GM21390 (cell line): ENCODE measurements at regions not wholly inside any gene's neighbourhood (a gene's known extent, or its start where the extent isn't known, plus 50 kb on each side); places are given as distances from the start of the nearest gene placed in this dataset.

ENCODE experiments used
- ATAC-seq: cut with Tn5 transposase; IDR thresholded peaks from one replicate; pipeline ENCODE4 v1.9.1; 2021; ENCODE audit not compliant: unreplicated experiment

GRCh38 chr9:8096091-8096490, 296.5 kb upstream of the DMAC1 start:
- ATAC-seq: no peak

DNA sequence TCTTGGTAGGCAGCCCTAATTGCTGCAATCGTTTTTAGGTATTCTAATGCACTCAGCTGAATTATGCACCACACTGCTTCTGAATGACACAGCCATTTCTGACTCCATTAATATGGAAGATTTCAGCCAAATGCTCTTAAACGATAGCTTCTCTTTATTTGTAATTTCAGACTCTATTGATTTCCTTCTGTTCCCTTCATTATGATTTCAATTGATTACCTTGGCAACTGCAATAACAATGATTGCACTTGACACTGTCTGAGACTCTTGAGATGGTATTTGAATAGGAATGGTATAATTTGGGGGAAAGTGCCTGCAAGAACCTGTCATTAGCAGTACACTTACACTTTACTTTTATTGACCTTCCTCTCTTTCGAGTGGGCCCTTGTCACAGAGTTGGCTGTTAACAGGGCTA, 296.1 kb upstream of the DMAC1 start:
- ATAC-seq: no peak

DNA sequence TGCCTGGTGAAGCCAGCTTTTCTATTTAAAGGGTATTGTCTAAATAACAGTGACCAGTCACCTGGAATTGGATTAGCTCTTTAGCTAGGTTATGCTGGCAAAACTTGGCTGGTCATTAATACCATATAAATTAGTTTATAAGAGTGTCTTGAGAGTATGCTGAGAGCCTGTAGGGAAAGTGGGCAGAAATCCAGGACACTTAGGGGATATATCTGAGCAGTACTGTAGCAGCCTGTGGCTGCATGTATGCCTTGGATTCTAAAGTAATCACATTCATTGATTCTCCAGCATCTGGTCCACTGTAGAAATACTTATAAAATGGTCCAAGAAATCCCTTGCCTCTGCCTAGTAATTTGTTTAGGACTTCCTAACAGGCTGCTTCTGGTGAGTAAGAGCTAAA, 288.9 kb upstream of the DMAC1 start:
- ATAC-seq: no peak

DNA sequence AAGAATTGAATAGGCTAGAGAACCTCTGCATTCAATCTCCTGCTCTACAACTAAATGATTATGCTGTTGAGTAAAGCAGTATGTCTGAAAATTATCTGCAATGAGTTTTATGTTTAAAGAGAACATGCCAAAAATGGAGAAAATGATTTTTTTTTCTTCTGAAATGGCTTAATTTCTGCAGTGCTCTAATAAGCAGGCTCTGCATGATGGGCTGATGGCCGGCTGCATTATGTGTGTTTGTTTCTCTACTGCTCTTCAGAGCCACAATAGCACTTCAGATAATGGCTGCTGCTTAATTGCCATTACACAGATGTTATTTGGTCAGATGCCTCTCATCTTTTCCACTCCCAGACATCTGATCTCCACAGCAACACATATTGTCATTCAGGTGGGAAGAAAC, 286.4 kb upstream of the DMAC1 start:
- no peak for ATAC-seq

DNA sequence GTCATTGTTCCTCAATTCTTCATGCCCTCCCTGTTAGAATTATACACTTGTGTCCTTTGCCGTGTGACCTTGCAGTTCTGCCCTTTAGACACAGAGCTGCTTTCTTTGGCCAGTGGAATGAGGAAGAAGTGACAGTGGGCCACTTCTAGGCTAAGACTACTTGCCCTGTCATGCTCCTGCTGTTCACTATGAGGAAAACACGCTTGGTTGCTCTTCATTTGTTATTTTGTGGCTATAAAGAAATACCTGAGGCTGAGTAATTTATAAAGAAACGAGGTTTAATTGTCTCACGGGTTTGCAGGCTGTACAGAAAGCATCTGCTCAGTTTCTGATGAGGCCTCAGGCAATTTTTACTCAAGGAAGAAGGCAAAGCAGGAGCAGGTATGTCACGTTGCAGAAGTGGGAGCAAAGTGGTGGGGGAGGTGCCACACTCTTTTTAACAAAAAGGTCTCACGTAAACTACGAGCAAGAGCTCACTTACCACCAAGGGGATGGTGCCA, 279.1 kb upstream of the DMAC1 start:
- ATAC-seq: no peak

DNA sequence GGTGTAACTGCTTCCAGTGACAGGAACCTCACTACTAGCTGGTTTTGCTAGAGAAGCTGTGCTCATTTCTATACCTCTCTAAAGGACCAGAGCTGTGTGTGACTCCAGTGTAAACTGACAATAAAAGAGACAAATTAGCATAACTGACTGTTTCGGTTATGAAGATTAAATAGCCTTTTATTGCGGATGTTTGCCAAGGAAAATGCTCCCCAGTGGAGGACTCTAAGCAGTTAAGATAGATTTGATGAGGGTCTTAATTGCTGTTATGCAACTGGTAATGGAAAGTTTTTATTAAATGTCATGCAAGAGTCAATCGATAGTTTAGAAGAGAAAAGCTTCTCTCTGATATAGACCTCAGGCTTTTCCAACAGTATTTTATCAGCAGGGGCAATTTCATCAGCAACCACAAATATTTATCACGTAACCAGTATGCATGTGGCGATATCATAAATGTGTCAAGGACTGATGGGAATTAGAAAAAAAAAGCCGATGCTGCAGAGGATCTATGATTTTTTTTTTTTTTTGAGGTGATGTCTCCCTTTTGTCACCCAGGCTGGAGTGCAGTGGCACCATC, 275.2 kb upstream of the DMAC1 start:
- ATAC-seq: no peak

DNA sequence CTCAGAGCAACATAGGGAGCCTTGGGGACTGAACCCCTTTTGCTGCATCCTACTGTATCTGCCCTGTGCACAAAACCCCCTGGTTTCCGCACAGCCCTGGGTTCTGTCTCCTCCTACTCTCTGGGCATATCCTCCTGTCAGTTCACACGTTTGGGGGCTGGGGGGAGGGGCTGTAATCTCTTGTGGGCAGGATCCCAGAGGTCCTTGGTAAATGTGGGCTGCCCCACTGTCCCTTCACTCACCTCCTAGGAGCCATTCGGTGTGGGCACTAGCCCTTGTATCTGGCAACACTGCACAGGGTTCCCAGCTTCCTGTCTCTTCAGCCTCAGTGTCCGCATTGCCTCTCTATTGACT, 271.8 kb upstream of the DMAC1 start:
- no peak for ATAC-seq

- ATAC-seq: no peak
These were observed 271.3 kb upstream of the DMAC1 start for GRCh38 chr9:8070779-8071444.

DNA sequence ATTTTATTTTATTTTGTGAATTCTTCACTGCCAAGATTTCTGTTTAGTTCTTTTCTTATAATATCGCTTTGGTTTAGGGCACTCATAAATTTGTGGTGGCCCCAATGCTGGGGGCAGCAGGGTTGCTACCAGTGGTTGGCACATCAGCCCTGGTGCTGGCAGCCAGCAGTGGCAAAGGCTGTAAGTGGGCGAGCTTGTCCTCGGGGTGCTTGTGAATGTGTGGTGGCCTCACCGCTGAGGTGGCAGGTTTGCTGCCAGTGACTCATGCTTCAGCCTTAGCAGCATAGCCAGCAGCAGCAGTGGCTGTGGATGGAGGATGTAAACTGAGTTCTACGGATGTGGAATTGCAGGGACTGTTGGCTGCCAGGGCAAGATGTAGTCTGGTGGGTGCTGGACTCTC, 262.9 kb upstream of the DMAC1 start:
- ATAC-seq: no peak

DNA sequence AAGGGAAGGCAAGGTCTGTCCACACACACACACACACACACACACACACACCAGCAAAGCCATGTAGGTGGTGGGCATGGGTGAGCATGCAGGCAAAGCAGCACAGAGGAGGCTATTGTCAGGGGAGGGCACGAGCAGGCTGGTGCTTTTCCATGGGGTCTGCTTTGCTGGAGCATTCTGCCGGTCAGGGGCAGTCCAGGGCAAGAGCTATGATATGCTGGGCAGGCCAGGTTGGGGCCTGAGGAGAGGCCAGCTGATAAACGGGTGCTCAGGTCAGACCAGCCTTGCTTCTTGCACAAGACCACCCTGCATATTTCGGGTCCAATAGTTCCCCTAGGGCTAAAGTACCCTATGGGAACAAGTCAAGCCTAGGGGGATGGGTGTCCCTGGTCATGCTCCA, 253.9 kb upstream of the DMAC1 start:
- no peak for ATAC-seq

DNA sequence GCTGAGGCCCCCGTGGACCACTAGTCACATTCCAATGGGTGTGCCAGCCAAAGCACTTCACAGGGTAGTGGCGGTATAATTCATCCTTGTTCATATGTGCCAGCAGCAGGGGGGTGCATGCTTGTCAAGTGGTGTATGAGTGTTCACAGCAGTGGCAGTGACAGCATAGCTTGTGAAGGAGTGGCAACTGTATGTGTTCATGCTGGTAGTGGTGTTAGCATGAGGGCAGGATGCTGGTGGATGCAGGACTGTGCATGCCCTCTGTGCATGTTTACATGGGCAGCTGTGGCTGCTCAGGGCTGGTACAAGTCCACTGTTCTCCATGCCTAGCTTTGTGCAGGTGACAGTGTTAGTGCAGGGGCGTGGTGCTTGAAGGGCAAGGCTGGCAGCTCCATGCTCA, 253.4 kb upstream of the DMAC1 start:
- ATAC-seq: no peak

DNA sequence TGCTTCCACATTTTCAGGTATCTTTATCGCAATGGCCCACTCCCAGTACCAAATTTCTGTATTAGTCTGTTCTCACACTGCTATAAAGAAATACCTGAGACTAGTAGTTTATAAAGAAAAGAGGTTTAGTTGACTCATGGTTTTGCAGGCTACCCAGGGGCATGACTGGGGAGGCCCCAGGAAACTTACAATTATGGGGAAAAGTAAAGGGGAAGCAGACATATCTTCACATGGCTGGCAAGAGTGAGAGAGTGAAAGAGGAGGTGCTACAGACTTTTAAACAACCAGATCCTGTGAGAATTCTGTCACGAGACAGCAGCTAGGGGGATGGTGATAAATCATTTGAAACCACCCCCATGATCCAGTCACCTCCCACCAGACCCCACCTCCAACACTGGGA, 238.2 kb upstream of the DMAC1 start:
- ATAC-seq: no peak

DNA sequence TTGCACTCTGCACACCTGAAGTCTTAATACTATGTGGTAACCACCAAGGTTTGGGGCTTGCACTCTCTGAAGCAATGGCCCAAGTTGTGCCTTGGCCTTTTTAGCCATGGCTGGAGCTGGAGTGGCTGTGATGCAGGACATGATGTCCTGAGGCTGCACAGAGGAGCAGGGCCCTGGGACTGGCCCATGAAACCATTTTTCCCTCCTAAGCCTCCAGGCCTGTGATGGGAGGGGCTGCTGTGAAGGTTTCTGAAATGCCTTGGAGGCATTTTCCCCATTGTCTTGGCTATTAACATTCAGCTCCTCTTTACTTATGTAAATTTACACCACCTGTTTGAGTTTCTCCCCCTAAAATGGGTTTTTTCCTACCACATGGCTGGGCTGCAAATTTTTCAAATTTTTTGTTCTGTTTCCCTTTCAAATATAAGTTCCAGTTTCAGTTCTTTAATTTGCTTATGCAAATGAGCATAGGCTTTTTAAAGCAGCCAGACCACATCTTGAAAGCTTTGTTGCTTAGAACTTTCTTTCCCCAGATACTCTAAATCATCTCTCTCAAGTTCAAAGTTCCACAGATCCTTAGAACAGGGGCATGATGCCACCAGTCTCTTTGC, 237.4 kb upstream of the DMAC1 start:
- no peak for ATAC-seq

DNA sequence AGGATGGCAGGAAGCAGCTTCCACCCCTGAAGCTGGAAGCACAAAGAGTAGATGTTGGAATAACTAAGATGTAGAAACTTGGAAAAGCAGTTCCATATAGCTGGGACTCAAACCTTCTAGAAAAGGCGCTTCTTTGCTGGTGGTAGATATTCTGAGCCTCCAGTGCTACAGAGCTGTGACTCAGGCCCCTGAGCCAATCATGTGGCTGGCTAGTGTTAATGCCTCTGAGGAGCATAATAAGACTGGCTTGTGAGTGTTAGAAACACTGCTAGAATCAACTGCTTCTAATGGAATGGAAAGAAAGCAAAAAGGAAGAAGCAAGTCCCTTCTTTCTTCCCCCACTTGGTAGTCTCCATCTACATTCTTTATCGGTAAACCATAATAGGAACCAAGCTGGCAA, 234.2 kb upstream of the DMAC1 start:
- ATAC-seq: no peak

- ATAC-seq: no peak
These were observed 230.5 kb upstream of the DMAC1 start for GRCh38 chr9:8030095-8030494.

GRCh38 chr9:8027351-8027750, 227.8 kb upstream of the DMAC1 start:
- no peak for ATAC-seq

- no peak for ATAC-seq
These were observed 226.0 kb upstream of the DMAC1 start for GRCh38 chr9:8025551-8025950.

DNA sequence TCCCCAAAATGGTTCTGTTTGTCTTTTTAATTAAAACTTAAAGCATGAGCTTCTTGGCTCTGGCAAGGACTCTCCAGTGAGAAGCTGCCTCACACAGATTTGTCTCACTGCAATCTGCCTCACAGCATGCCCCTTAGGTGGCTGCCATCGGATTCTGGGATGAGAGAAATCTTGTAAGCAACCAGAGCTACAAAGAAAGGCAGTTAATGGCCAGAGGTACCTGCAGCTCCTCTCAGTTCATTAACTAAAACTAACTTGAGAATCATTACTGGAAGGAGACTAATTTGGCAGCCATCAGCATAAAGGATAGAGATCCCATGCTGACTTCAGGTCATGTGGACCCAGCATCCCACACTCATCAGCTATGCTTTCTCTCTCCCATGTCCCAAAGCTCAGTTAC, 220.6 kb upstream of the DMAC1 start:
- ATAC-seq: no peak

GRCh38 chr9:8019636-8020035, 220.1 kb upstream of the DMAC1 start:
- ATAC-seq: no peak

GRCh38 chr9:8014997-8015682, 215.6 kb upstream of the DMAC1 start:
- no peak for ATAC-seq

GRCh38 chr9:8012986-8013385, 213.4 kb upstream of the DMAC1 start:
- ATAC-seq: no peak

DNA sequence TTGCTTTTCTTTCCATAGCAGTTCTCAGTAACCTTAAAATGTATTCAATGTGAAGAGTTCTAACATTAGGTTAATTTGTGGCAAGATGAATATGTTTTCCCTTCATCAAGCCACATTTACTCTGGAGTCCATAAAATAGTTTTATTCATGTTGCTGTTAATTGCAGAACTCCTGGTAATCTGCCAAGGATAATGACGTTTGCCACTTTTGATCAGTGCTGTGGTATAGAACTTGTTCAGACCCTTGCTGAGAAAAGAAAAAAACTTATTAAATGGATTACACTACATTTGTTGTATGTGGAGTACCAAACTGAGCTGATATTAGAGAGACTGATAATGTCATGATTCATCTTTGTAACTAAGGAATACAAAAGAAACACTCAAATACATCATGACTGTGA, 212.4 kb upstream of the DMAC1 start:
- ATAC-seq: no peak
